Suppressor macrophage (primary cell): ENCODE measurements at regions not wholly inside any gene's neighbourhood (a gene's known extent, or its start where the extent isn't known, plus 50 kb on each side); places are given as distances from the start of the nearest gene placed in this dataset.

Experiments used
- DNase-seq, 4 experiments: peaks; one replicate each; pipeline ENCODE4 v3.0.0-alpha.2; 2020 to 2022

DNA sequence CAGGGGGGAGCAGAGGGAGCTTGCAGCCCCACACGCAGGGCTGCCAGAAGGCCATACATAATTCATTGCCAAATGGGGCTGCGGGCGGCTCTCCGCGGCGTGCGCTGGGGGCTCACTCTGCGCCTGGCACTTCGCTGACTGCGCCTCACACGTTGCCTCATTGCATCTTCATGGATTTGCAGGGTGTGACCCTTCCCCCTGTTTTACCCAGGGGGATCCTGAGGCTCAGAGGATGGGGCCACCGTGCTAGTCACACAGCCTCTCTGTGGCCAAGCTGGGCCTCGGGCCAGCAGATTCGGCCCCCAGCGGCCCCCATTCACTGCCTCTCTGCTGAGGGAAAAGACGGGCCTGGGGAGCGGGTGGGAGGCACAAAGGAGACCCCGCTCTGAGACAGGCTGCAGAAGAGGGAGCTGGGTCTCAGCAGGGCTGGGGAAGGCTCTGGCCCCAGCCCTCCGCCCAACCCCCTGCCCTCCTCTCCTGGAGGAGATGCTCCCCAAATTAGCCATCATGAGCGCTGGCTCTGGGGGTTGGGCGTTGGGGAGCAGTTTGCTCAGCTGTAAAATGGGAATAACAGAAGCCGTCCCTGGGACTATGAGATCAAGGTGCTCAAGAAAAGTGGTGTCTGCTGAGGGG is 115.5 kb downstream of the C9orf50 start:
- no peak for DNase-seq

DNA sequence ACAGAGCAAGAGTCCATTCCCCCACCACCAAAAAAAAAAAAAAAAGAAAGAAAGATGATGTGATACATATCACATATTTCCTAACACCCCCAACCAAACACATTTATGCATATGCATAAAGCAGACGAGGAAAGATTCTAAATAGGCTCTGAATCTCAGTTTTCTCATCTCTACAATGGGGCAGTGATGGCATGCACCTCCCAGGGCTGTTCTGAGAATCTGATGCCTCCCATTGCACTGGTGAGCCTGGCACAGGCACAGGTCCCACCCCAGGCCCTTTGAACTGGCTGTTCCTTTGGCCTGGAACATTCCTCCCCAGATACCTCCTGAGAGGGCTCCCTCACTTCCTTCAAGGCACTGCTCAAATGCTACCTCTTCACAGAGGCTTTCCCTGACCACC is 116.5 kb downstream of the C9orf50 start:
- peak in 1 of 4 experiments; percentile 48 for DNase-seq

DNA sequence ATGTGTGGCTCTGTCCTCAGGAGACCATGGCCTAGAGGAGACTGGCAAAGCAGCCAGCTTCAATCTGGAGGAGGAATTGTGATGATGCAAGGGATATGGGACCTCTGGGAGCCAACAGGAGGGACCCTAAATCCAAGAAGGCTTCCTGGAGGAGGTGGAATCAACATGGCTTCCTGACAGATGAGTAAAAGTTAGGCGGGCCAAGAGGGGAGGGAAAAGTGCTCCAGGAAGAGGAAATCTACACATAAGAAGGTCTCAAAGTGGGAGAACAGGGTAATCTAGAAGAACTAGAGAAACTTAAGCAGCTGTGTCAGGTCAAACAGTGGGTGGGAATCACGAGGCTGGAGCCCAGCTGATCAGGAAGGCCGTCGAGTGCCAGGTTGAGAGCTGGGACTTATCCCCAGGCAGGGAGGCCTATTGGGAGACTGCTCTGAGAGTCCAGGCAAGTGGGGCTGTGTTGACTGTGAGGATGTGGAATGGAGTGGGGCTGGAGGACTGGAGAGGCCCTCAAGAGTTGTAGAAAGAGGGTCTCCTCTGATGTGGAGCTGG is 119.1 kb downstream of the C9orf50 start:
- peak in 3 of 4 experiments; percentile 58 to 66 (median 58) for DNase-seq

DNA sequence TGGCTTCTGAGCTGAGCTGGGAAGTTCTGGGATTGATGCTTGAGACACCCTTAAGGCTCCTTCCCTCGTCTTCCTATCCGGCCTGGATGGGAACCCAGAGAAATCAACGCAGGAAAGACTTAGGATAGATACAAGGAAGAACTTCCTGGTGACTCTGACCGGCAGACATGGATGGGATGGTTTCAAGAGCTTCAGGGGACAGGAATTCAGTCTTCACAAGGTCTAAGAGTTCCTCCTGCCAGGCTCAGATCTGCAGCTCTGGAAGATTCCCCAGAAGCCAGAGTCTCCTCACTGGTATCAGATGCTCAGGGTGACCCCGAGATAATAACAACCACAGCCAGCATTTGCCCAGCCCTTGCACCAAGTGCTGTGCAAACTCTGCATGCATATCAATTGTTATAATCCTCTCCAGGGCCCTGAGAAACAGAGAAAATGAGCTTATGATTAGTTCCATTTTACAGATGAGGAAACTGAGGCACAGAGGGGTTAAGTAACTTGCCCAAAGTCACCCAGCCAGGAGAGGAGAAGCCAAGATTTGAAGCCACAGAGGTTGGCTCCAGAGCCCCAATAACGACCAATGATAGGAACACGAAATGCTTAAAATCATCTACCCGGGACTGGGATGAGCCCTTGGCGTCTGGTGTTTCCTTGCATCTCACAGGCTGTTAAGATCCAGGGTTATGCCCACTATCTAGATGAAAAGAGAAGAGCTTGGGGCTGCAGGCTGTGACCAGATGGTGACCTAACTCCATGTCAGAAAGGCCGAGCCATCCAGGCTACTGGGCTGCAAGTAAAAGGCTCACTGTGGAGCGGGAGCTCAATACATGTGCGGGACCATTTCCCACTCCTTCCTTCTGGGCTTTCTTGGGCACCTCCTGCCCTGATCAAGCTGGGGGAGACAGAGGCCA is 119.8 kb downstream of the C9orf50 start:
- no peak for DNase-seq

DNA sequence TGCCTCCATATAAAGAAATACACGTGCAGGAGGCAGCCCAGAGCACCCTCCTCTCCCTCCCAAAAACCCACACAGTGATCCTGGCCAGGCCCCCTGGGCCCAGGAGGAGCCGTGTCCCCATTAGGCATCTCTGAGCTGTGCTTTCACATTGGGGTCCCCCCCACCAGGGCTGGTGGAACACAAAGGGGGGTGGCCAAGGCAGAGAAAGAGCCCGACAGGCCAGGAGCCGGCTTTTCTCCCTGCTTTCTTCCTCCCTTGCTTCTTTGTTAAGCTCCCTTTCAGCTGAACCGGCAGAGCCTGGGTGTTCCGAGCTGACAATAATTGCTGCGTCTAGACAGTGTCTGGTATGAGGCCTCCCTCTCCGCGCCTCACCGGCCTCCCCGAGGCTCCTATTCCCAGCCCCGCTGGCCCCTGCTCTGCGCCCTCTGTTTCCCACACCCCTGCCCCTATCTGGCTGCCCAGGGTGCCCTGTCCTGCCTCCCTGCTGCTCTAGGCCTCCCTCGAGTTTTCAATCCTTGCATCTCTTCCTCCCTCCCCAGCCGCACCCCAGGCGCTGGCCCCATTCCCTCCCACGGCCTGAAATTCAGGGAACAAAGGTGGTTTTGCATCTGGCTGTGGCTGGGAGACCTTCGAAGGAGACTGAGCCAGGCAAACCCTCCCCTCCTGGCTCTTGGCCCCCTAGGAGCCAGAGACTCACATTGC is 120.6 kb downstream of the C9orf50 start:
- no peak for DNase-seq

DNA sequence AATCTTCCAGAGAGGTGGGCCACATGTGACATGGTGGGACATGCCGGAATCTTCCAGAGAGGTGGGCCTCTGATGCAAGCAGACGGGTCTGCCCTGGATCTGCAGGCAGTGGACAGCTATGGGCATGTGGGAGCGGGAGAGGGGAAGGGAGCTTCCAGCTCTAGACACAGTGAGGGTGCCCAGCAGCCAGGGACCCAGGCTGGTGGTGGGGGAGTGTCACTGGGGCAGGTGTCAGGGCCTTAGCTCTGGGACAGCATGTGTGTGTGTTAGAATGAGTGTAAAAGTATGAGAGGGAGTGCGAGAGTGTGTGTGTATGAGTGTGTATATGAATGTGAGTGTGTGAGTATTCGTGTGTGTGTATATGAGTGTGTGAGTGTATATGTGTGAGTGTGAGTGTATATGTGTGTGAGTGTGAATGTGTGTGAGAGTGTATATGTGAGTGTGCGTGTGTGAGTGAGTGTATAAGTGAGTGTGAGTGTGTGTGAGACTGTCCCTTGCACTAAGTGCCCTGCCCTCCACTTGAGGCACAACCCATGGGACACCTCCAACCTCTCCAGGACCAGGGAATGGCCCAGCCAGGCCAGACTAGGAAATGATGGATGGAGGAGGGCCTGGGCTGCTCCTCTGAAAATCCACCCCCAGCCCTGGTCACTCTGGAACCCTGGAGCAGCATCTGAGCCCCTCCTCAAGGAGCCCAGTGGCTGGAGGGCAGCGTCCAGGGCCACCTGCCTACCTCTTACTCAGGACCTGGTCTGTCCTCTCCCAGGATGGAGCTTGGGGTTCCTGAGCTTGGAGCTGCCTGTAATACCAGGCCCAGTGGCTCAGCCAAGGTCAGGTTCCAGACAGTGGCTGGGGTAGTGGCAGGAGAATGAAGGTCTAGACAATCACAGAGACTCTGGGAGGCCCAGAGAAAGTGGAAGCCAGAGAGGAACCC is 122.2 kb downstream of the C9orf50 start:
- no peak for DNase-seq

DNA sequence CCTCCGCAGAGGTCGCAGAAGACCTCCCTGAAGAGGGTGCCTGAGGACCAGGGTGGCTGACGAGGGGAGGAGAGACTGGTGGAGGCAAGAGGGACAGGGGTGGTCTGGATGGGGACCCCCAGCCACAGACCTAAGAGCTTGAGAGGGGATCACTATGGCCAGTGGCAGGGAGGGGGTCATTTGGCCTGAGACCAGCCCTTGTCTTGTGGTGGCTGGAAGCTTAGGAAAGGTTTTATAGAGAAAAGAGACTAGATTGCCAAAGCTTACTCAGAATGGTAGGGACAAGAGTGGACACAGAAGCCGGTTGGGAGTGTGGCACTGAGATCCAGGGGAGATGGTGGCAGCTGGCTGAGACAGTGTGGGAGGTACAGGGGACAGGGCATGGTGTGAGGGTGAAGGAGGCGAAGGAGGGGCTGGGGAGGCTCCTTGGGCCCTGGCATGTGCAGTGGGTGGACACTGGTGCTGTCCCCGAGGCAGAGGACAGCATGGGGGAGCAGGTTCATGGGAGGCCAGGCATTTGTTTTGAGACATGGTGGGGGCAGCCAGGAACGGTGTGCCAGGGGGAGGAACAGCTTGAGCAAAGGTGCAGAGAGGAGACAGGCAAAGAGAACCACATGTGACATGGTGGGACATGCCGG is 123.0 kb downstream of the C9orf50 start:
- no peak for DNase-seq

DNA sequence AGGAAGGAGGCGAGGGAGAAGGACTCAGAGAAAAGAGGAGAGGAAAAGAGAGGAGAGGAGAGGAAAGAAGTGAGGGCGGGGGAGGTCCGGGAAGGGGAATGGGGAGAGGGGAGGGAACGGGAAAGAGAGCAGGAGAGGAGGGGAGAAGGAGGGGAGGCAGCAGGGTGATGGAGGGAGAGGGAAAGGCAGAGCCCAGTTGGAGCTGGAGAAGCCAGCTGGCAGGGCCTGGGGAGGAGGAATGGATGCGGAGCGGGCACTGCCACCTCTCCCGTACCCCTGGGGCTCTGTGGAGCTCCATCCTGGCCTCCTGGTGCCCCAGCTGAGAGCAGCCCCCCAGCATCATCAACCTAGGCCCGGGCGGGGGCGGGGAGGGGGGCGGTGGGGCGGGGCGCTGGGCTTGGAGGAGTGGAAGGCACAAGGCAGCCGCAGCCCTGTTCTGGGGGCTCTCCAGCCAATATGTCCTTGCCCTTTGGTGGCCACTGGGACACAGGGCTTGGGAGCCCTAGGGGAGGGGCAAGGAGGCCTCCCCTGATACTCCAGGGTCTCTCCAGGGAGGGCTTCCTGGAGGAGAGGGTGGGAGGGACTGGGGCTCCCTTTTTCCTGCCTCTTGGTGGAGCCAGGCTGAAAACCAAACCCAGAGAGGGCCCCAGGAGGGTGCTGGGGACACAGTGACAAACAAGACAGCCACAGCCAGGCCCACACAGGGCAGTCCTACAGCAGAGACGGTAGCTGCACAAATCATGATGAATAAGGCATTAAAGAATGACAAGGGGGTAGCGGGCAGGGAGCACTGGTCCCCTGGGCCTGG is 123.7 kb downstream of the C9orf50 start:
- no peak for DNase-seq

DNA sequence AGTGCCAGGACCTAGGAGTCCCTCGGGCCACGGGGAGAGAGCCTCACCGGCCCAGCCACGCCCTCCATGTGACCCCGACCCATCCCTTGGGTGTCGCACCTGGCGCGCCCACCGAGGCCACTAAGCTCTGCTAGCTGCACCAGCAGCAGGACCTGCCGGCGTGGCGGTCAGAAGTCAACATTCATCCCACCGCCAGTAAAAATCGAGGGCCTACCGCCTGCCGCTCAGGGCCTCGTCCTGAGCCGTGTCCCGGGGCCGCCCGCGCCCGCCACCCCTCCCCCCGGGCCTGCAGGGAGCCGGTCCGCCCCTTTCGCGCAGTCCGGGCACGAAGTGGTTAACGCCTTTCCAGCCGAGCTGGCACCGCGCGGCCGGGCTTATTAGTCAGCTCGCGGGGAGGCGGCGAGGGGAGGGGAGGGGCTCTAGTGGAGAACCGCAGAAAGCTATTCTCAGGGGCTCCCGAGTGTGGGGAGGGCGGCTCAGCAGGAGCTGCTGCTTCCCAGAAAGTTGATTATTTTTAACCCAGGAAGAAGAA is 124.4 kb downstream of the C9orf50 start:
- peak; percentile 89 to 94 (median 92) for DNase-seq

DNA sequence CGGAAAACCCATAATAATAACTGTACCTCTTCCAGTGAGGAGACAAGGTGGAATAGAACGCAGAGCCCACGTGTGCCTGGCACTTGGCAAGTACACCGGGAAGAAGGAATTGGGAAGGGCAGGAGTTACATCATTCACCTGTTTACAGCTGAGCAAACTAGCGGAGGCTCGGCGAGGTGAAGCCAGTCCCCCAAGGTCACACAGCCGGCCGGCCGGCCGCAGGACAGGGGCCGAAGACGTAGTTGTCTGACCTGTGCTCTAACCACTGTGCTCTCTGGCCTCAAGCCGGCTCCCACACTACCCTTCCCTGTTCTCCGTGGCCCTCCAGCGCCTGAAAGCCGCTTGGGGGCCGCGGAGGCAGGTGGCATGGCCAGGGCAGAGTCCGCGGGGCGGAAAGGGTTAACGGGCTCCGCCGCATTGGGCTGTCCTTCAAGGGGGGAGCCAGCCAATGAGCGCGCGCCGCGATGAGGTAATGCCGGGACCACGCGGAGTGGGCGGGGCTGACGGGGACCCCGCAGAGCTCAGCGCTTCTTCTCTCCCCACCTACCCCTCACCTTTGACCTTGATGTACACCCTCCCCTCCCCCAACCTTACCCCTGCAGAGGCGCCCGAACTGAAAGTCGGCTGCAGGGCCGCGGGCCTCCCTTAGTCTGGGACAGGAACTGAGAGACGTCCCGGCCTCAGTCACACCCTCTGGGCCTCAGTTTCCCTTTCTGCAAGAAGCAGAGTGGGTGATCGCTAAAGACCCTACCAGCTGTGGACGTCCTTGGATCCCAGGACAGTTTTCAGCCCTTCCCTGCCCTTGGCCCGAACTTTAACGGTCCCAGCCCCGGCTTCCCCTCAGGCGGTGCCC is 125.1 kb downstream of the C9orf50 start:
- DNase-seq, result peak; percentile 91 to 96 (median 94)

DNA sequence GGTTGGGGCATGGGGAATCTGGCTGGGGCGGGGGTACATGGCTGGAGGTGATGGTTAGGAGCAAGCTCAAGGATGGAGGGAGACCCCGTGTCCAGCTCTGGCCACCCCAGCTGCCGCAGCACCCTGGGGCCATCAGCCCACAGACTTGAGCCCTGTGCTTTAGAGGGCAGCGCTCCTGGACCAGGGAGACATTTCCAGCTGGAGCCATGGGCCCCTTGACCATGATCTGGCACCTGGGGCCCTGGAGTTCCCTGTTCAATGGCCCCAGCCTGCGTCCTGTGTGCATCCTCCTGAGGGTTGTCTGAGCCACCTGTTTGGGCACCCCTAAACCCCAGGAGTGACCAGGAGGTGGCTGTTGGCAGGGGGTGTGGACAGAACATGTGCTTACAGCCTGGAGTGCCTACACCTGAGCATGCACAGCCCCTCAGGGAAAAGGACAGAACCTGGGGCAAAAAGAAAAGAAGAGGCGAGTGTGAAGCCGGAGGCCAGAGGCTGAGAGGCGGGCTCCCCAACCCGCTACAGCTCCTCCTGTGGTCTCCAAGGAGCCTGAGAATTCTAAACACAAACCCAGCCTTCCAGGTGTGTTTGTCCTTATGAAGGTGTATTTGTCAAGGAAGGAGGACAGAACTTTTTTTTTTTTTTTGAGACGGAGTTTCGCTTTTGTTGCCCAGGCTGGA is 126.7 kb downstream of the C9orf50 start:
- DNase-seq, result no peak

DNA sequence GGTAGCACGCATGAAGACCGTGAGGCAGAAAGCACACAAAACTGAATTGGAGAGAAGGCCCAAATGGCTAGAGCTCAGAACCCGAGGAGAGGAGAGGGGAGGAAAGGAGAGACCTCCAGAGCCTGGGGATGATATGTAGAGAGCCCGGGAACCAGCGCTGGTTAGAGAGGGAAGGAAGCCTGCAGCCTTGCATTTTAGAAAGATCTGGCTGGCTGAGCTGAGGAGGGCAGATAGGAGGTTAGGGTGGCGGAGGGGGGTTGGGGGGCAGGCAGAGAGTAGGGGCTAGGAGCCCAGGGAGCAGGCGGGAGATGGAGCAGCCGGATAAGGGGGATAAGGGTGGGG is 127.2 kb downstream of the C9orf50 start:
- no peak for DNase-seq

DNA sequence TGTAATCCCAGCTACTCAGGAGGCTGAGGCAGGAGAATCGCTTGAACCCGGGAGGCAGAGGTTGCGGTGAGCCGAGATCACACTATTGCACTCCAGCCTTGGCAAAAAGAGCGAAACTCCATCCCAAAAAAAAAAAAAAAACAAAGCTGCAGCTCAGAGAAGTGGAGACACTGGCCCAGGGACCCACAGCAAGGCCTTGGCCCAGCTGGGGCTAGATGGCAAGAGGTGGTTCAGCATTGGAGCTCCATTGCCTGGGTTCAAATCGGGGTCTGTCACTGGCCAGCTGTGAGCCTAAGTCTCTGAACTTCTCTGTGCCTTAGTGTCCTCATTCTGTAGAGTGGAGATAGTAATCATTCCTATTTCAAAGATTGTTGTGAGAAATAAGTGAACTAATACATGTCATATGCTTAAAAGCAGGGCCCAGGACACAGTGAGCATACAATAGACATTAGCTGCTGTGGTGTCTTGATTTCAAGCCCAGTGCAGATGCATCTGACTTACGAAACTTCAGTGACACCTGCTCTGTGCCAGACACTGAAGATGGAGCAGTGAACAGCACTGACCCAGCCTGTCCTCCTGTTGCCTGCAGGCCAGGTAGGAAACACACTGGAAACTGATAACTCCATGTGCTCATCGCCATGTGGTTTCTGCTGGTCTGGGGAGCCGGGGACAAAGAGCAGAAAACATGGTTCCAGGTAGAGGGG is 127.7 kb downstream of the C9orf50 start:
- no peak for DNase-seq

DNA sequence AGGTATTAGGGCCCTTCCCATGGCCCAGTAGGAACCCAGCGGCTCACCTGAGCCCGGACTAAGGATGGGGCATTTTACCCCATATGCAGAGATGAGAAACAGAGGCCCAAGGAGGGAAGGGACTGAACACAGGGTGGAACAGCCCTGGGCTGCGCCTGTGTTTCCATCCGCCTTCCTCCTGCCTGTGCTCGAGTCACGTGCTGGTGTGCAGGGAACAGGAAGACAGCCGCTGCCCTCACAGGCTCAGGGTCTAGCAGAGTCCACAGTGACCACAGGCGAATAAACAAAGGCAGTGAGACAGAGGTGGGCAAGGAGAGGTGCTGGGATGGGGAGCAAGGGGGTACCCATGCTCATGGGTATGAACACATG is 129.4 kb downstream of the C9orf50 start:
- peak in 2 of 4 experiments; percentile 77 for DNase-seq

DNA sequence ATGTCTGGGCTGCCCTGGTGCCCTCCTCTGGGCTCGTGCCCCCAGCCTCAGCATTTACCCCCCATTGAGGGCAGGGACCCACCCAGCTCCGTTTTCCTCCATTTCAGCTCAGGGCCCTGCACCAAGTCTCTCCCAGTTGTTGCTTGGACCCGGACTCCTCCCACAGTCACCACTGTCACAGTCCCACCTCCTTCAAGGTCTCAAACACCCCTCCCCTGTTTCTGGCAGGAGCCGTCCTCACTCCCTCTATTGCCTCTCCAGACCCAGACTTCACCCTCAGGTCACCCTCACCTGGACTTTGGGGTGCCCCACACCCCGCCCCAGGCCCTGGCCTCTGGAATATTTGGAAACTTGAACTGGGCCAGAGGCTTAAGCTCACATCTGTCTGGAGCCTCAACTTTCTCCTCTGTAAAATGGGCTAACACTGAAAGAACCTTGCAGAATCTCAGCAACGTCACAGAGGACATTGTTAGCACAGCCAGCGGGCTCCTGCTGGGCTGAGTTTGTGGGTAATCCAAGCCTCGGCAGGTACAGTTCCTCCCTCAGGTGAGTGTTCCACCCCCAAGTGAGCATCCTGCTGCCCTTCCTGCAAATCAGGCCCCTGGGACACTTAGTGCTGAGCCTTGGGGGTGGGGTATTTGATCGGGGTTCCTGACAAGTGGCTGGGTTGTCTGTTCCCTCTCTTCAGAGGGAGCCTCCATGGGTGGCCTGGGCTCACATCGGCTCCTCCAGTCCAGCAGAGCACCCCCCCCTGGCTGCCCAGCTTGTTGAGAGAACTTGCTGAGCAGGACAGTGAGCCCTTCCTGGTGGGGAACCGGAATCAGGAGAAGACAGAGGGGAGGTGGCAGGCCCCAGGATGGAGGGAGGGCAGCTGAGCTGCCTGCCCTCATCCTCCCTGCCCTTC is 130.1 kb downstream of the C9orf50 start:
- peak in 2 of 4 experiments; percentile 57 to 70 for DNase-seq

DNA sequence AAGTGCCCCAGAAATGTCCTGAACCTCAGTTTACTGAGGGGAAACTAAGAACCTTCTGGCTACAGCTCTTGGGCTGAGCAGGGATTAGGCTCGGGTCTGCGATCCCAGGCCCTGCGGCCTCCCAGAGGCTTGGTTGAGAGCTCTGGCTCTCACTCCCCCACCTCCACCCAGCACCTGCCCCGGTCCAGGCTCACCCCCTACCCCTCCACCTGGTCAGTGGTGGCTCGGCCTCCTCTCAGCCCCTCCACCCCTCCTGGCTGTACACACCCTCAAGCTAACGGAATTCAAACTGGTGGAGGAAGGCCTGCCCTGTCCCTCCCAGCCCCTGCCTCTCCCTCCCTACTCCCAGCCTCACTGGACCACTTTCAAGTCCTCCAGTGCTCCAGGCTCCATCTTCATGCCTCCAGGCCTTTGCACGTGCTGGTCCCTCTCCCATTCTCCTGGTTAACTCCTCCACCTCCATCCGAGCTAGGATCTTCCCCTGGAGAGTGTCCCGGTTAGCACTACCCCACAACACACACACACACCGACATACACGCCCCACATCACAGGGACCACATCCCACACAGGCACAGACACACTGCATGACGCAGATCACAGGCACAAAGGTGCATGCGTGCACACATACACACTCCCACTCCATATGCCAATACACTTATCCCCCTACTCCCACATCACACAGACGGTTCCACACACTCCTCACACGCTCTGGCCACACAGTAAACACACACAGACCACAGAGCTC is 130.9 kb downstream of the C9orf50 start:
- DNase-seq, result peak in 1 of 4 experiments; percentile 33
